ENCODE measurements at regions not wholly inside any gene's neighbourhood (a gene's known extent, or its start where the extent isn't known, plus 50 kb on each side); places are given as distances from the start of the nearest gene placed in this dataset.

DNA sequence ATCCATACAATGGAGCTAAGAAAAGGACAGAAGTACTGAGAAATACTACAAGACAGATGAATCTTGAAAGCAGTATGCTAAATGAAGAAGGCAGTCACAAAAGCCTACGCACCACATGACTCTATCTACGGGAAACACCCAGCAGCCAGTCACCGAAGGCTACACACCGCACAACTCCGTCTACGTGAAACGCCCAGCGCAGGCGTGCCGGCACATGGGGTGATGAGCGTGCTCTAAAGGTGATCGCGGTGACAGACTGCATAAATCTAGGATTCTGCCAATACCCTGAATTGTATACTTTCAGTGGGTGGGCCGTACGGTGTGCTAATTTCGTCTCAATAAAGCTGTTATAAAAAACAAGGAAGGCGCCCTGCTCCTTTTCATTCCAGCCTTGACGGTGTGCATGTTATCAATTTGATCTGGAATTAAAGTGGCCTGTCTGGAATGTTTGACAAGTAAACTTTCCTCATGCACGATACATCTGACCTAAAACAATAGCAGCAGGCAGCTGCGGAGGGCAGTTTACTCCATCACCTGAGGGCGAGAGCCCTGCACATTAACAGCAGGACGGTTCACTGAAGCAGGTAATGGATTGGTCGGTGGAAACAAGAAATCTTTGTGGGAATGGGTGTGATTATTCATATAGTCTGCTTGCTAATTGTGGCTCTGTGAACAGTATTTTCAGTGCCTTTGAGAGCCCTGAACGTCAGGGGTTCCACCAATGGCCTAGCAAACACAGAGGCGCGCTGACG lies 86.2 kb upstream of the SALL3 start:
- Mint-ChIP-seq H3K9me3 (peaks cover 12% of the 10 kb centered on the region), H3K27ac (no peak overlapping the region), H3K27me3 (no peaks in the 10 kb centered on the region), H3K4me1 (ENCODE audit: low read depth) (no peaks in the 10 kb centered on the region), H3K36me3 (no peaks in the 10 kb centered on the region), H3K4me3 (no peak overlapping the region)
- CTCF ChIA-PET, result no interaction called here
- POLR2A ChIA-PET, result no interaction called here
- intact Hi-C loops (cut with micrococcal nuclease), result no loop called here
- DNase-seq, result no peak

DNA sequence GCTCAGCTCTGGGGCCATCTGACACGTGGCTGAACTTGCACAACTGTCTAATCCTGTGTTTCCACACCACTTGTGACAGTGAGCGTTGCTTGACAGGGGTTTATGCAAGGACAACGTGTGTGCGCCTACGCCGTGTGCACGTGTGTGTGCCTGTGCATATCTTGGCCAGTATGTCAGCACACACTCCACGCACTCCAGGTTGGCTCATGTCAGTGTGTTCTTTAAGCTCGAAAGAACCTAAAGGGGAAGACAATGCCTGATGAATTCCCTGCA lies 85.6 kb upstream of the SALL3 start:
- intact Hi-C loops (cut with micrococcal nuclease), result no loop called here
- H3K9me3 Mint-ChIP-seq, result peaks cover 7% of the 10 kb centered on the region
- H3K4me3 Mint-ChIP-seq, result no peak overlapping the region
- H3K27me3 Mint-ChIP-seq, result no peaks in the 10 kb centered on the region
- H3K4me1 Mint-ChIP-seq (ENCODE audit: low read depth), result no peaks in the 10 kb centered on the region
- CTCF ChIA-PET, result no interaction called here
- no peak for DNase-seq
- H3K27ac Mint-ChIP-seq, result no peak overlapping the region
- no peaks in the 10 kb centered on the region for H3K36me3 Mint-ChIP-seq
- POLR2A ChIA-PET, result no interaction called here

GRCh38 chr18:78895207-78896001 lies 84.2 kb upstream of the SALL3 start:
- Mint-ChIP-seq H3K4me3 (no peak overlapping the region), H3K36me3 (no peaks in the 10 kb centered on the region), H3K27me3 (no peaks in the 10 kb centered on the region), H3K27ac (no peak overlapping the region), H3K4me1 (ENCODE audit: low read depth) (no peaks in the 10 kb centered on the region), H3K9me3 (no peaks in the 10 kb centered on the region)
- ChIA-PET POLR2A (no interaction called here), CTCF (no interaction called here)
- no peak for DNase-seq
- intact Hi-C loops (cut with micrococcal nuclease), result no loop called here

- Mint-ChIP-seq H3K4me1 (ENCODE audit: low read depth) (no peaks in the 10 kb centered on the region), H3K4me3 (no peak overlapping the region), H3K36me3 (no peaks in the 10 kb centered on the region), H3K9me3 (no peaks in the 10 kb centered on the region), H3K27me3 (no peaks in the 10 kb centered on the region), H3K27ac (no peak overlapping the region)
- CTCF ChIA-PET, result no interaction called here
- no peak for DNase-seq
- POLR2A ChIA-PET, result no interaction called here
- intact Hi-C loops (cut with micrococcal nuclease), result no loop called here
Observed at GRCh38 chr18:78896111-78896905, 83.3 kb upstream of the SALL3 start.

DNA sequence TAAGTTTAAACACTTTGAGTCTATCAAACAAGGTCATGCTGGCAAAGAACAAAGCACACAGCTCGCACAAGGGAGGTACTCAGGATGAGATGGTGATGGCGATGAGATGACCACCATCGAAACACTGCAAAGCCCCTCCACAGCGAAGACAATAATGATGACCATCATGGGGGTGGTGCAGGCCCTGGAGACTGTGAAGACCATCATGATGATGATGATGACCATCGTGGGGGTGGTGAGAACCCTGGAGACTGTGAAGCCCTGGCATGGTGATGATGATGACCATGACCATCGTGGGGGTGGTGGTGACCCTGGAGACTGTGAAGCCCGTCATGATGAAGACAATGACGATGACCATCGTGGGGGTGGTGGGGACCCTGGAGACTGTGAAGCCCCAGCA lies 81.6 kb upstream of the SALL3 start:
- H3K27ac Mint-ChIP-seq, result no peak overlapping the region

GRCh38 chr18:78898635-78899034 lies 81.0 kb upstream of the SALL3 start:
- H3K36me3 Mint-ChIP-seq, result no peaks in the 10 kb centered on the region
- no peaks in the 10 kb centered on the region for H3K9me3 Mint-ChIP-seq
- POLR2A ChIA-PET, result no interaction called here
- H3K27me3 Mint-ChIP-seq, result peaks cover 7% of the 10 kb centered on the region
- no peak overlapping the region for H3K4me3 Mint-ChIP-seq
- H3K27ac Mint-ChIP-seq, result no peak overlapping the region
- intact Hi-C loops (cut with micrococcal nuclease), result no loop called here
- DNase-seq, result no peak
- H3K4me1 Mint-ChIP-seq (ENCODE audit: low read depth), result no peaks in the 10 kb centered on the region
- CTCF ChIA-PET, result no interaction called here

More for the DNA sequence above, 81.6 kb upstream of the SALL3 start:
- H3K27me3 Mint-ChIP-seq, result peaks cover 5% of the 10 kb centered on the region
- no peaks in the 10 kb centered on the region for H3K4me1 Mint-ChIP-seq (ENCODE audit: low read depth)
- CTCF ChIA-PET, result no interaction called here
- no peak for DNase-seq
- POLR2A ChIA-PET, result no interaction called here
- intact Hi-C loops (cut with micrococcal nuclease), result no loop called here
- no peak overlapping the region for H3K4me3 Mint-ChIP-seq
- no peaks in the 10 kb centered on the region for H3K9me3 Mint-ChIP-seq
- no peaks in the 10 kb centered on the region for H3K36me3 Mint-ChIP-seq

DNA sequence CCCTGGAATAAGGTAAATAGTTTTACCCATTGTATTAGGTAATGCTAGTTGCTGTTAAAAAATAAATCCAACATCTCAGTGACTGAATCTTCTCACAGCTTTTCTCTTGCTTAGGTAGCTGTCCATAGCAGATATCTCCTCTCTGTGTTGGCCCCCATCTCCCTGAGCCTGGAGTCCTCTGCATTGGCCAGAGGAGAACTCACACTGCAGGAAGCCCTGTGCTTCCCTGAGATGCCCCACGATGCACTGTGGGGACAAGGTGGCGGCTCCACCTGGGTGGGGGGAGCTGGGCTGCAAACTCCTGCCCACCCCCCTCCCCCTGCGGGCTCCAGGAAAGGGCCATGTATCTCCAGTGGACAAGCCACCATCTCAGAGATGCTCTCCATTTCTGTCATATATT lies 80.4 kb upstream of the SALL3 start:
- POLR2A ChIA-PET, result no interaction called here
- Mint-ChIP-seq H3K27ac (no peak overlapping the region), H3K27me3 (peaks cover 7% of the 10 kb centered on the region)

DNA sequence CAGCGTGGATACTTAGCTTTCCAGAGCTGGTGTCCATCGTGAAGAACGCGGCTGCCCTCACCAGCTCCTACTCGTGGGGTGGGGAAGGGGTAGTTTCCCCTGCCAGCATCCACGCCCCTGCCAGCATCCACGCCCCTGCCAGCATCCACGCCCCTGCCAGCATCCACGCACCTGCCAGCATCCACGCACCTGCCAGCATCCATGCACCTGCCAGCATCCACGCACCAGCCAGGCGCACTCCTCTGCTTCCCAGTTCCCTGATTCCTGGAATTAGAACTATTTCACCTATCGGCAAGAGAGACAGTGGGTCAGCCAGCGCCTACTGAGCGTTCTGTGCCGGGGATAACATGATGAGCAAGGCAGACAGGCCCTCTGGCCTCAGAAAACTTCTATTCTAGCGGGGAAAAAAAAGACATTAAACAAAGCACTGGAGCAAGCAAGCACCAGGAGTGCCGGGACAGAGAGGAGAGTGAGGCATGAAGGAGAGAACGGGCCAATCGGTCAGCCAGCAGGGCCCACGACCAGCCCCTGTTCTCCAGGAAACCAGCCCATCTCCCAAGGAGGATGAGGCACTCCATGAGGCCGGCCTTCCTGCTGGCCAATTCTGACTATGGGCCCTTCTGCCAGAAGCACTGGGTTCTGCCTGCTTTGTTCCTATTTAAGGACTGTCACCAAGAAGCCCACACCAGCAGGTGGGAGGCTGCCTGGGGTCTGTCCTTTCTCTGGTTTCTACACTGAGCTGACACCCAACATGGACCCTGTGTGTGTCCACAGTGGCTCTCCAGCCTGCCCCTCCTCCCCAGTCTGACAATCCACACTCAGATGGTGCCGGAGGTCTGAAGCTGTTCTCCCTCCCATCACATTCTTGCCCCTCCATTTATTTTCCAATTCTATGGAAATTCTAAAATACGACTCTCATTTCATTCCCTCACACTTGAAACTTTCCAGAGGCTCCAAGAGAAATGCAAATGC lies 78.4 kb upstream of the SALL3 start:
- CTCF ChIA-PET, result no interaction called here
- no peak overlapping the region for H3K4me3 Mint-ChIP-seq
- H3K36me3 Mint-ChIP-seq, result no peaks in the 10 kb centered on the region
- no peak overlapping the region for H3K27ac Mint-ChIP-seq
- H3K4me1 Mint-ChIP-seq (ENCODE audit: low read depth), result no peaks in the 10 kb centered on the region
- no peaks in the 10 kb centered on the region for H3K9me3 Mint-ChIP-seq
- intact Hi-C loops (cut with micrococcal nuclease), result no loop called here
- POLR2A ChIA-PET, result no interaction called here
- peaks cover 7% of the 10 kb centered on the region for H3K27me3 Mint-ChIP-seq
- no peak for DNase-seq

More for the DNA sequence above, 80.4 kb upstream of the SALL3 start:
- H3K36me3 Mint-ChIP-seq, result no peaks in the 10 kb centered on the region
- no peaks in the 10 kb centered on the region for H3K4me1 Mint-ChIP-seq (ENCODE audit: low read depth)
- intact Hi-C loops (cut with micrococcal nuclease), result no loop called here
- H3K4me3 Mint-ChIP-seq, result no peak overlapping the region
- no peaks in the 10 kb centered on the region for H3K9me3 Mint-ChIP-seq
- CTCF ChIA-PET, result no interaction called here
- no peak for DNase-seq

DNA sequence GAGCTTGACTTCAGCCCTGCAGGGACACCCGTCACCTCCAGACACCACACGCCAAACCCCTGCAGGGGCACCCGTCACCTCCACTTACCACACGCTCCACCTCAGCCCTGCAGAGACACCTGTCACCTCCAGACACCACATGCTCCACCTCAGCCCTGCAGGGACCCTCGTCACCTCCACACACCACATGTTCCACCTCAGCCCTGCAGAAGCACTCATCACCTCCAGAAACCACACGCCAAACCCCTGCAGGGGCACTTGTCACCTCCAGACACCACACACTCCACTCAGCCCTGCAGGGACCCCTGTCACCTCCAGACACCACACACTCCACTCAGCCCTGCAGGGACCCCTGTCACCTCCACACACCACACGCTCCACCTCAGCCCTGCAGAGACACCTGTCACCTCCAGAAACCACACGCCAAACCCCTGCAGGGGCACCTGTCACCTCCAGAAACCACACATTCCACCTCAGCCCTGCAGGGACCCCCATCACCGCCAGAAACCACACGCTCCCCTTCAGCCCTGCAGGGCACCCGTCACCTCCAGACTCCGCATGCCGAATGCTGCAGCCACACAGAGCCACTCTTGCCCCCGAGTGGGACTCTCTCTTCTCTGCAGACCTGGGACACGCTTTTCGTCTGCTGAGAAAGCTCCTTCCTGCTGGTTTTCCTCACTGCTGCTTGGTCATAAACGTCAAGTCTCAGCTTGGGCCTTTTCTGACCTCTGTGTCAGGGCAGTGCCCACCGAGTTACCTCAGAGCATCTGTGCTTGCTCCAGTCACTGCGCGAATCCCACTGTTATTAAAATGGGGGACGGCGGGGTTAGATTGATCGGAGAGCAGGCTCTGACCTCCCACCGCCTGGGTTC lies 77.5 kb upstream of the SALL3 start:
- Mint-ChIP-seq H3K36me3 (no peaks in the 10 kb centered on the region), H3K4me3 (no peak overlapping the region), H3K27ac (no peak overlapping the region), H3K4me1 (ENCODE audit: low read depth) (no peaks in the 10 kb centered on the region), H3K9me3 (no peaks in the 10 kb centered on the region), H3K27me3 (peaks cover 7% of the 10 kb centered on the region)
- ChIA-PET POLR2A (no interaction called here), CTCF (no interaction called here)
- no peak for DNase-seq
- intact Hi-C loops (cut with micrococcal nuclease), result no loop called here

- Mint-ChIP-seq H3K4me3 (no peak overlapping the region), H3K27ac (no peak overlapping the region)
Observed at GRCh38 chr18:78902795-78903435, 76.7 kb upstream of the SALL3 start.

More at GRCh38 chr18:78902795-78903435, 76.7 kb upstream of the SALL3 start:
- ChIA-PET POLR2A (no interaction called here), CTCF (no interaction called here)
- intact Hi-C loops (cut with micrococcal nuclease), result no loop called here
- Mint-ChIP-seq H3K27me3 (peaks cover 7% of the 10 kb centered on the region), H3K4me1 (ENCODE audit: low read depth) (no peaks in the 10 kb centered on the region), H3K9me3 (no peaks in the 10 kb centered on the region), H3K36me3 (no peaks in the 10 kb centered on the region)
- DNase-seq, result no peak
